ENCODE measurements at regions not wholly inside any gene's neighbourhood (a gene's known extent, or its start where the extent isn't known, plus 50 kb on each side); places are given as distances from the start of the nearest gene placed in this dataset.

DNA sequence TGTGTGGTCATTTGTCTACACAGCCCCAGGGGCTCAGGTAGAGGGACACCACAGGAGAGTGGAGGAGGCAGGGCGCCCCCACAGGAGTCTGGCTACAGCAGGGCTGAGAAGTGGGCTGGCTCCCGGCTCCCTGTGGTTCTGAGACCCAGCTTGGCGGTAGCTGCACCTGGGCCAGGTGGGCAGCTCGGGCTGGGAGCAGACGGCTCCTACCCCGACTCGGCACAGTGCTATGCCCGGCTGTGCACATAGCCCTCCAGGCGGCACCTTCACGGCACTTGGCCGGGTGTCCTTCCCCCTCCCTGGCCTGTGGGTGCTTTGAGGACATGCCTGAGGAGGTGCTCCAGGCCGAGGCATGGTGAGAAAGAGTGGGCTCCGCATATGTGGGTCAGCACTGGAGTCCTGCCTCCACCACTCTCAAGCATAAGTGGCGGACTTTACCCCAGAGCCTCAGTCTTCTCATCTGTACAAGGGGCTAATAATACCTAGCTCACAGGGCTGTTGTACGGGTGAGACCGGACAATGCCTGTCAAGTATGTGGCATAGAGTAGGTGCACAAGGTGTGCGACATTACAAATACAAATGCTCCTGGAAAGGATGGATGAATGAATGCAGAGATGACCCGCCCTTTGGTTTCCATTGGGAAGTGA lies 50.1 kb upstream of the JPH3 start:
- ATAC-seq: no peak
- intact Hi-C loops (cut with DNase I): no loop called here
- no peak for DNase-seq

DNA sequence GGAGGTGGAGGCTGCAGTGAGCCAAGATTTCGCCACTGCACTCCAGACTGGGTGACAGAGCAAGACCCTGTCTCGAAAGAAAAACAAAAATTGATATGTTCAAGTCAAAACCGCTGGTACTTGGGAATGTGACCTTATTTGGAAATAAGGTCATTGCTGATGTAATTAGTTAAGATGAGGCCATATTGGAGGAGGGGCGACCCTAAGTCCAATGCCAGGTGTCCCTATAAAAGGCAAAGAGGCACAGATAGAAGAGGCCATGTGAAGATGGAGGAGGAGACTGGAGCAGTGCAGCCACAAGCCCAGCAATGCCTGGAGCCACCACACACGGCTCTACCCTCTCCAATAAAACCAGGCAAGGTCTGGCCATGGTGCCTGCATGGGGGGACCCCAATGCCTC lies 50.8 kb upstream of the JPH3 start:
- no peak for DNase-seq
- intact Hi-C loops (cut with DNase I): no loop called here
- no peak for ATAC-seq

DNA sequence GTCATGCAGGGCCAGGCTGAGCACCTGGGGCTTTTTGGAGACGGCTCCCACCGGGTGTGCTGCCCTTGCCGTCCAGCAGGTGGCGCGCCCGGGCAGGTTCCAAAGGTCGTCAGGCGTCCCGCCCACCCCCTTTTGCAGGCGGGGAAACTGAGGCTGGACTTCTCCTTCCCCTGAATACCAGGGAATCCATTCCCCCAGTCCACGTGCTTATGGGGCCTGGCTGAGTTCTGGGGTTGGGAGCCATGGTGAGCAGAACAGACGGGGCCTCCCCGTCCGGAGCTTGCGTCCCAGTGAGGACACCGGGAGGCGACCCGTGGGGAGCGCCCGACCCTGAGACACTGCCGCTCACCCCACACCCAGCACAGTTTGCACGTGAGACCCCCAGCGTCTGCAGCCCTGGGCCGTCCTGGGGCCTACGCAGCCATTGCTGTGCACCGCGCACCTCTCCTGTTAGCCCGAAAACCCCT lies 51.8 kb upstream of the JPH3 start:
- ATAC-seq (peak; percentile 31), DNase-seq (peak; percentile 51)
- intact Hi-C loops (cut with DNase I): no loop called here

DNA sequence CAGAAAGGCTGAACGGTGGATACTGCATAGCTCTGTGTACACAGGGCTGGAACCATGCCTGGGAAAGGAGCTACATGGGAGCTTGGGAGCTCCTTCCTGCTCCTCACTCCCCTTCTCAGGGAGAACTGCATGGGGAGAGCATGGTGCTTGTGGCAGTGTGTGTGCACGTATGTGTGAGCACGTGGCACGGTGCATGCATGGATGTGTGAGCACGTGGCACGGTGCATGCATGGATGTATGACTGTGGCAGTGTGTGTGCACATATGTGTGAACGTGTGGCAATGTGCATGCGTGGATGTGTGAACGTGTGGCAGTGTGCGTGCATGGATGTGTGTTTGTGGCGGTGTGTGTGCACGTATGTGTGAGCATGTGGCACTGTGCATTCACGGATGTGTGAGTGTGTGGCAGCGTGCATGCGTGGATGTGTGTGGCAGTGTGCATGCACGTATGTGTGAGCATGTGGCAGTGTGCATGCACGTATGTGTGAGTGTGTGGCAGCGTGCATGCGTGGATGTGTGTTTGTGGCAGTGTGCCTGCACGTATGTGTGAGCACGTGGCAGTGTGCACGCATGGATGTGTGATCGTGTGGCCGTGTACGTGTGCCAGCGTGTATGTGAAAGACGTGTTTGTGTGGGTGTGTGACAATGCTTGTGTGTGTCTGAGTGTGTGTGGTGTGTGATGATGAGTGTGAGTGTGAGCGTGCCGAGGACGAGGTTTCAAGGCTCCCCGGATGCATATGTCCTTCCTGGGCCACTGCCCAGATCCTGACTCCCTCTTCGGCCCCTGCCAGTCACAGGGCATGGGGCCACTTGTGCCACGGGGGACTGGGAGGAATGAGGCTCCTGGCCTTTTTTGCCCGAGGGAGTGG lies 52.4 kb upstream of the JPH3 start:
- DNase-seq (no peak), ATAC-seq (no peak)
- intact Hi-C loops (cut with DNase I): loop anchor here in 1 of 2 donors (5.0 kb wide), 1 partner anchor 133 kb away; no protein-coding TSS in a partner anchor

DNA sequence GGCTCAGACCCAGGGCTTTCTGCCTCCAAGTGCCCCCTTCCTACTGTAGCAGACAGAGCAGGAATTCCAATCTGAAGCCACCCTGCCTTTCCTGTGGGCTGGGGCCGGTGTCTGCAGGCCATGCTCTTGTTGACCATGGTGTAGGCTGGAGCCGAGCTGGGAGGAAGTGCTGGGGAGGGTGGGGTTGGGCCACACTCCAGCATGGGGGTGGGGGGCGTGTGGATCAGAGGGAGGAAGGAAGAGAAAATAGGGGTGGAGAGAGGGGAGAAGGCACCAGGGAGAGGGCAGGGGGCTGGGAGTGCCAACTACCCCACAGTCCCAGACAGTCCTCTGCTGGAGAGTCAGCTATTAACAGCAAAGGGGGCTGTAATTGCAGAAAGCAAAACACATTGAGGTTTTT lies 54.3 kb upstream of the JPH3 start:
- DNase-seq (no peak), ATAC-seq (no peak)
- intact Hi-C loops (cut with DNase I): loop anchor here in 1 of 2 donors (5.0 kb wide), 1 partner anchor 131 kb away; no protein-coding TSS in a partner anchor

DNA sequence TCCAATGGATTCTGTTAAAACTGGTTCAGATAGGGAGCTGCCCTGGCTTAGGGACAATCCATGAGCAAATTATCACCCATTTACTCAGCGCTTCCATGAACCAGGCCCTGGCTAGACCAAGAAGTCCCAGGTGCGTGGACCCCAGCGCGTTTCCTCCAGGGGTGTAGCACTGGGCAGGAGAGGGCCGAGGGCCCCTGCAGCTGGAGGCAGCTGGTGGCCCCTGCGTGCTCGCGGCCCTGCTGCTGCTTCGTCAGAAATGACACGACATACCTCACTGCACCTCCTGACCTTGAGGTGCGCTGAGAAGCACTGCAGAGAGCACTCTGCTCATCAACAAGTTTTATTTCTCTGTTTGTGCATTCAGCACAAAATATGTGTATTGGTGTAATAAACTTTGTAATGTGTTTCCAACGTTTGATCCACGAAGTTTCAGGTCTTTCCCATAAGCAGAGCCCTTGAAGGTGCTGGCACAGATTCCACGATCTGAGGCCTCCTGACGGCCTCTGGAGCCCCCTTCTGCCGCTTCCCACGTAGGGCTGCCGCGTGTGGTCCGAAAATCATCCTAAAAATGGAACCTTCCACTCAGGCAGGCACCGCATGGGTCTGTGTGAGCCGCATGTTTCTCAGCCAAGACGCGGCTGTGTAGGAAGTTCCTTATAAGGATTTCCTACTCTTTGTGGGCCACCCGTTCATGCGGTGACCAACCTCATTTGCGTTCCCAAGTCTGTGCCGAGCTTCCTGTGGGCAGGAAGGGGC lies 50.8 kb upstream of the ZCCHC14 start:
- intact Hi-C loops (cut with DNase I): no loop called here
- ATAC-seq (peak in 1 of 2 donors; percentile 41), DNase-seq (peak; percentile 65)

DNA sequence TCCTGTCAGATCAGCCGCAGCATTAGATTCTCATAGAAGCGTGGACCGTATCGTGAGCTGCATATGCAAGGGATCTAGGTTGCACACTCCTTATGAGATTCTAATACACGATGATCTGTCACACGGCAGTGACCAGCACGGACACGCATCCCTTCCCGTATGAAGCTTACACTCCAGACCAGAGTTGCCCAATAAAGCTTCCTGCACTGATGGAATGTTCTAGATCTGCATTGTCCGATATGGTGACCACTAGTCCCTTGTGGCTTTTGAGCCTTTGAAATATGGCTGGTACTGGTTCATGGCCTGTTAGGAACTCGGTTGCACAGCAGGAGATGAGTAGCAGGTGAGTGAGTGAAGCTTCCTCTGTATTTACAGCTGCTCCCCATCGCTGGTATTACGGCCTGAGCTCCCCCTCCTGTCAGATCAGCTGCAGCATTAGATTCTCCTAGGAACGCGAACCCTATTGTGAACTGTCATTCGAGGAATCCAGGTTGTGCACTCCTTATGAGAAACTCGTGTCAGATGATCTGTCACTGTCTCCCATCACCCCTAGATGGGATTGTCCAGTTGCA lies 49.8 kb upstream of the ZCCHC14 start:
- no peak for ATAC-seq
- no peak for DNase-seq
- intact Hi-C loops (cut with DNase I): no loop called here

Data from left cardiac atrium (tissue), 4 donors.